HG02970 (cell line): ENCODE measurements at regions not wholly inside any gene's neighbourhood (a gene's known extent, or its start where the extent isn't known, plus 50 kb on each side); places are given as distances from the start of the nearest gene placed in this dataset.

Experiments used
- ATAC-seq: cut with Tn5 transposase; IDR thresholded peaks from one replicate; pipeline ENCODE4 v1.9.1; 2021; ENCODE audit warnings: mild to moderate bottlenecking, moderate library complexity, moderate number of reproducible peaks; ENCODE audit not compliant: unreplicated experiment, low FRiP score

DNA sequence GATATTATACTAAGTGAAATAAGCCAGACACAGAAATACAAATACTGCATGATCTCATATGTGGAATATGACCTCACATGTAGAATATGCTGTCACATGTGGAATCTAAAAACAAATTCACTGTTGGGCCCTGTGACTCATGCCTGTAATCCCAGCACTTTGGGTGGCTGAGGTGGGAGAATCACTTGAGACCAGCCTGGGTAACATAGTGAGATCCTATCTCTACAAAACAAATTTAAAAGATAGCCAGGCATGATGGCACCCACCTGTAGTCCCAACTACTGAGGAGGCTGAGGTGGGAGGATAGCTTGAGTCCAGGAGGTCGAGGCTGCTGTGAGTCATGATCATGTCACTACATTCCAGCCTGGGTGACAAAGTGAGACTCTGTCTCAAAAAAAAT is 160.3 kb downstream of the PTEN start:
- ATAC-seq: no peak

- no peak for ATAC-seq
Observed at GRCh38 chr10:88026031-88026430, 162.6 kb downstream of the PTEN start.

DNA sequence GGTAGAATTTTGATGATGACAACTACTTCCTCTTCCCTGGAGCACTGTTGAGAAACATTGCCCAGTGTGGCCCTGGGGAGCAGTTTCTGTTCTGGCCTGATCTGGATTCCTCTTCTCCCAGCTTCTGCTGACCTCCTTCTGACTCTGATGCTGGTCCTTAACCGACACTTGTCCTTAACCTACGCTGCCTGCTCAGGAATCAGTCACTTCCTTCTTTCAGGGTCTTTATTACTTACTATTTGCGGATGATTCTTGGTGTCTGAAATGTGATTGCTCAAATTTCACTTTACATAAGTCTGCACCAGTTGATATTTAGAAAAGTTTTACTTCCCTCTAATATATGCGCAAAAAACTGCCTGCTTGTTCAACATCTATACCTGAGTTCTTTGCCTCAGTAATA is 164.1 kb downstream of the PTEN start:
- ATAC-seq: no peak

- ATAC-seq: no peak
Observed at GRCh38 chr10:88028072-88028471, 164.6 kb downstream of the PTEN start.

DNA sequence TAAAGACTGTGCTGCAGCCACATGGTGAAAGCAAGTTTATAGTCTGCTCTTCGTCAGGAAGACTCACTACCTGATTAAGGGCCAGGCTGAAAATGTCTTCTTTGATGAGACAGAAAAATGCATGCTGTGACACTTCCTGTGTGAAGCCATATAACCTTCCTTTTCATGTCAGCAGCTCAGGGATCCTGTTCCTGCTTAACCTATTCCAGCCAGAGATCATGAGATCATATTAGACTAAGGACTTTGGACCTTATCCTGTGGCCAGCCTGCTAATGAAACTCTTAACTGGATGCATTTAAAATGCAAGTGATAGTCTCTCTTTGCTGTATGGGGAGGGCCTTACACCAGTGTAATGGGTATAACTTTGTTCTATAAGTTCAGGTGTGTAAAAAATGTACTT is 165.2 kb downstream of the PTEN start:
- no peak for ATAC-seq

DNA sequence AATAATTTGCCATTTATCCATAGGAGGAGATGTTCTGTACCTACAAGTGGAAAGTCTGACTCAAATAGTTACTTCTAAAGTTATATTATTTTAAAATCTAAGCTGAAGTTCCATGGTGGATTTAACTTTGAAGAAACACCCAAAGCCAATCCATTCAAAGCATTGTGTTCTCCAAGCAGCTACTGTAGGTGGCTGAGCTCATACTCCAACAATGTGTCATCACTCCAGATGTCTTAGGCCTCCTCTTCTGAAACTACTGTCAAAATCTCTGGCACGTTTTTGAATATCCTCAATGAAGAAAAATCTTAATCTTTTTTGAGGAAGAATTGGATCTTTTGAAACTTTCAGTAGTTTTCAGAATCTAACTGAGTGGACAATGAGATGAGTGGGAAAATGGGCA is 169.1 kb downstream of the PTEN start:
- ATAC-seq: no peak

GRCh38 chr10:88033385-88033784 is 170.0 kb downstream of the PTEN start:
- no peak for ATAC-seq

GRCh38 chr10:88033793-88034192 is 170.4 kb downstream of the PTEN start:
- ATAC-seq: no peak

- no peak for ATAC-seq
Observed at GRCh38 chr10:88036126-88036525, 172.7 kb downstream of the PTEN start.

- no peak for ATAC-seq
Observed at GRCh38 chr10:88037623-88038022, 174.2 kb downstream of the PTEN start.

DNA sequence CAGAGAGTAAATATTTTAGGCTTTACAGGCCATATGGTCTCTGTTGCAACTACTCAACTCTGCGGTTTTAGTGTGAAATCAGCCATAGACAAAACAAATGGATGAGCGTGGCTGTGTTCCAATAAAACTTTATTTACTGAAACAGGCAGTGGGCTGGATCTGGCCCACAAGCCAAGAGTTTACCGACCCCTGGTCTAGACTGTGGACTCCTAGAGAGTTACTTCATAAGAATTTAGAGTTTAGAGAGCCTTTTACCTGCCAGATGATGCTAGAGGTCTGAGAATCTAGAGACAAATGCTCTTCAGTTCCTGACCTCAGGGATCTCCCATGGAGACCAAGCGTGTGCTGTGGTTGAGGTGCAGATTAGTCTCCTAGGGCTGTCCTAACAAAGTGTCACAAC is 174.8 kb downstream of the PTEN start:
- no peak for ATAC-seq

DNA sequence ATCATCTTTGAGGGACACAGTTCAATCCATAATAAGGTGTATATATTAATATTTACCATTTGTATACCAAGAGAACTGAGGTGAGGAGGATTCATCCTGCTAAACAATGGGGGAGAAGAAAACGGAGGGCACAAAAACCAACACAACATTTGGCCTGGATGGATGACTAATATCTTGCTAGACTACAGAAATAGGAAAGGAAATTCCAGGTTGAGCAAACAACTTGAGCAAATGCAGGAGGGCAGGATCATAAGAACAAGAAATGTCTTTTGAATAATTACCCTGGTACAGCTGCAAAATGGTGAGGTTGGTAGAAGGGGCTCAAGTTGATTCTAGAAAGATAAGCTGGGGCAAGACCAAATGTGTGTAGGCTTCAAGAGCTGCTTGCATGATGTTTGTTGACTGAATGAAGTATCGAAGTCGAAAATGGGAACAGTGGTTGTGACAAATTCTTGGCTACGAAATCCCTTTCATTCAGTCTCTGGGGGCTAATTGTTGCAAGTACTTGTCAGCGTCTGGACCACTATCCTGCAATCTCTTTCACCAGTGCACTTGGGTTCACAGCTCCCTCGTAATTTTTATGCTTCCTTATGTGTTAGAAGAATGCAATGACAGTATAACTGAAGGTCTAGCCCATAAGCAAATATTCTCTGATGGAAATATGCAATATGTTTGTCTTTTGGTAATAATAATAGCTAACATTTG is 176.2 kb downstream of the PTEN start:
- ATAC-seq: no peak

- no peak for ATAC-seq
Observed at GRCh38 chr10:88041243-88042159, 178.1 kb downstream of the PTEN start.

GRCh38 chr10:88042160-88043100 is 179.0 kb downstream of the PTEN start:
- no peak for ATAC-seq

DNA sequence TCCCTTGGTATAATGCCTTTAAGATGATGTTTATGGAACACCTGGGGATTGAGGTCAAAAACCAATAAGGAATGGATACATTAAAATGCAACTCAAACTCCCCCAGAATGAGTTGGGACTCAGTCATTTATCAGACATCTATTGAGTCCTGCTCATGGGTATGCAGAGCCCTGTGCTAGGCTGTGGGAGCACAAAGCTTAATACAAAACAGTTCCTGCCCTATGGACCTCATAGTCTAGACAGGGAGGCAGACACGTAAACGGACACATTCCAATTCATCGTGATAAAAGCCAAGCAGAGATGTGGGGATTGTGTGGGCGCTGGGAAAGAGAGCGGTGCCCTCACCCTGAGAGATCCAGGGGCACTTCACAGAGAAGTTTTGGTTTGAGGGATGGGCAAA is 181.7 kb downstream of the PTEN start:
- ATAC-seq: no peak

GRCh38 chr10:88045656-88046415 is 182.4 kb downstream of the PTEN start:
- no peak for ATAC-seq

DNA sequence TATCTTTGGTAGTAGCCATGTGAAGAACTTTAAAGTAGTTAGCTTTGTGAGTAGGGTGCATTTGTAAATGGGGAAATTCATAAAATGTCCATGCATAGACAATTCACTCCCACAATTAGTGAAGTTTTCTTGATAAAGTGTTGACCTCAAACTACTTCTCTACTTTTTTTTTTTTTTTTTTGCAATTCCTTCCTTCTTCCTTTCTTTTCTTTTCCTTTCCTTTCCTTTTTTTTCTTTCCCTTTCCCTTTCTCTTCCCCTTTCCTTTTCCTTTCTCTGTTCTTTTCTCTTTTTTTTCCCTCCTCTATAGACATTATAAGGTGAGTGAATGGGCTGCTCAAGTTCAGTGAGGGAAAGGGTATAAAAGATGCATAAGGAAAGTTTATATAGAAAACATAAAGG is 184.2 kb downstream of the PTEN start:
- ATAC-seq: no peak

DNA sequence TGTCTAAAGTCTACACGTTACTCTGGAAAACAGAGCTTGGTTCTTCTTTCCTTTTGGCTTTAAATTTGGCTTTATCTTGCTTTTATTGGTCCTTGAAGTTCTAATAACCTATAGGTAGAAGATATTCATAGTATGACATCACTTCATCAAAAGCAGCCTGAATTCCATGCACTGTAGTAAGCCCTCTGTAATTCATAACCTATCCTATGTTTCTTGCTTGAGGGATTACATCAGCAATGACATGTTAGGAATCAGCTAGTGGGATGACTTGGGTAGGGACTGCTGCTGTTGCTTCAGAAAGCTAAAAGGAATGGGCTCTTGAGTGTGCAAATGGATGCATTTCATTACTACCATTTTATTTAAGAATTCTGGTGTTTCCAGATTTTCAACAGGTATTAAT is 184.9 kb downstream of the PTEN start:
- no peak for ATAC-seq

DNA sequence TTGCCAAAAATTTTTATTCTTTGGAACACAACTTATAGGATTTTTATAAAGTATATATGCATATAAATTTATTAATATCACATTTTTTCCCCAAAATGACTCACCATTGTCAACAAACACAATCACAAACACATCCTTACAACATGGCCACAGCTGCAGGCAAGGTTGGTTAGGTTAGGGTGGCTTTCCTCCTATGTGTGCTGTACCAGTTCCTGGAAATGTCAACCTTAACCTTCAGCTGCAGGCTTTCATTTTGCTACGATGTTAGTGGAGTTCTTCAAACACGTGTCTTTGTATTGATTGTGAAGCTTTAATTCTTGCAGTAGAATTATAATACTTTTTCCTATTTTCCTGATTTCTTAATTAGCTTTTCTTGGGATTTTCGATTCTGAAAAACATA is 185.8 kb downstream of the PTEN start:
- ATAC-seq: no peak

DNA sequence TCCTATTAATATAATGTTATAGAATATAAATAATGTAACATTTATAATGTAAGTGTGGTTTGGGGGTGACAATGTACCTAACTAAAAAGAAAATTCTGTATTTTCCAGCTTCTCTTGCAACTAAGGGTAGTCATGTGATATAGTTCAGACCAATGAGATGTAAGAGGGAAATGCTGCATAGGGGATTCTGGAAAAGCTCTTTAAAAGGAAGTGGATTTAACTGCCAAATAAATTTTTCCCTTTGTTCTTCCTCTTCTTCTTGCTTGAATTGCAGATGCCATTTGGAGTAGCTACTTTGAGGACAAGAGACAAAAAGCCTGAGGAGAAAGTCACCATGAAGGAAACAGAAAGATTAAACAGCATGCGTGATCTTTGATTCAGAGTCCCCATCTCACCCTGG is 194.3 kb downstream of the PTEN start:
- ATAC-seq: no peak
